HEK293 (cell line): ENCODE measurements at regions not wholly inside any gene's neighbourhood (a gene's known extent, or its start where the extent isn't known, plus 50 kb on each side); places are given as distances from the start of the nearest gene placed in this dataset.

Experiments
- CTCF ChIA-PET: fragments of 350-600 bp; formaldehyde crosslinking; extraction: SDS; loops from one replicate; lab custom pipeline; 2021; ENCODE audit warnings: antibody characterized with exemption; lab: Yijun Ruan, JAX
- POLR2A ChIA-PET: fragments of 300-600 bp; formaldehyde crosslinking; extraction: SDS; loops from one replicate; lab custom pipeline; 2020; ENCODE audit warnings: antibody characterized with exemption, inconsistent platforms; lab: Yijun Ruan, JAX
- H3K27ac ChIP-seq: fragments of 200-500 bp; sonication (Bioruptor generic); 2 replicates; pipeline ENCODE4 v1.5.1; 2014; ENCODE audit warnings: low read depth, low read length, control low read depth, inconsistent platforms; ENCODE audit errors: extremely low read depth
- H3K36me3 ChIP-seq, 2 experiments: fragments of 200-500 bp in 1 of 2; sonication (Bioruptor generic) in 1 of 2; 1 replicate in 1 of 2; 2 replicates in 1 of 2; pipeline ENCODE4 v1.5.1; 2014 to 2017; ENCODE audit warnings: inconsistent platforms in 2 of 2, low read length in 2 of 2; ENCODE audit not compliant: control insufficient read depth in 2 of 2, insufficient read depth in 1 of 2
- H3K4me1 ChIP-seq: fragments of 200-500 bp; sonication (Bioruptor generic); 2 replicates; pipeline ENCODE4 v1.5.1; 2014; ENCODE audit warnings: mild to moderate bottlenecking, low read length, inconsistent platforms; ENCODE audit not compliant: control insufficient read depth, insufficient read depth
- H3K4me3 ChIP-seq: 2 replicates; pipeline ENCODE4 v1.5.1; 2011; ENCODE audit warnings: low read depth, mild to moderate bottlenecking, control low read depth, low read length, moderate library complexity
- H3K9me3 ChIP-seq: fragments of 200-500 bp; sonication (Bioruptor generic); 2 replicates; pipeline ENCODE4 v1.5.1; 2014; ENCODE audit warnings: low read depth, low read length, inconsistent platforms; ENCODE audit not compliant: control insufficient read depth, insufficient read depth
- SP7 ChIP-seq: fragments of 450-650 bp; formaldehyde crosslinking; IDR thresholded peaks from 2 replicates; pipeline ENCODE4 v1.5.1; 2016; ENCODE audit warnings: missing biosample characterization, missing genetic modification characterization
- ZFP37 ChIP-seq: fragments of 450-650 bp; formaldehyde crosslinking; IDR thresholded peaks from 2 replicates; pipeline ENCODE4 v1.5.1; 2016; ENCODE audit warnings: missing biosample characterization, missing genetic modification characterization
- ZNF114 ChIP-seq: fragments of 450-650 bp; formaldehyde crosslinking; IDR thresholded peaks from 2 replicates; pipeline ENCODE4 v1.5.0; 2017; ENCODE audit warnings: missing biosample characterization, missing genetic modification characterization
- ZNF132 ChIP-seq: fragments of 450-650 bp; formaldehyde crosslinking; IDR thresholded peaks from 2 replicates; pipeline ENCODE4 v1.5.1; 2017; ENCODE audit warnings: missing biosample characterization, missing genetic modification characterization, borderline replicate concordance
- ZNF157 ChIP-seq: fragments of 450-650 bp; formaldehyde crosslinking; IDR thresholded peaks from 2 replicates; pipeline ENCODE4 v1.5.1; 2016; ENCODE audit warnings: missing biosample characterization, missing genetic modification characterization
- ZNF16 ChIP-seq: fragments of 450-650 bp; formaldehyde crosslinking; IDR thresholded peaks from 2 replicates; pipeline ENCODE4 v1.5.1; 2016; ENCODE audit warnings: low read depth, missing biosample characterization, missing genetic modification characterization
- ZNF24 ChIP-seq: fragments of 450-650 bp; formaldehyde crosslinking; IDR thresholded peaks from 2 replicates; pipeline ENCODE4 v1.5.1; 2016; ENCODE audit warnings: missing biosample characterization, missing genetic modification characterization
- ZNF341 ChIP-seq: fragments of 450-650 bp; formaldehyde crosslinking; IDR thresholded peaks from 2 replicates; pipeline ENCODE4; 2016; ENCODE audit warnings: low read depth, missing biosample characterization, missing genetic modification characterization
- ZNF366 ChIP-seq: fragments of 450-650 bp; formaldehyde crosslinking; conservative IDR thresholded peaks from 2 replicates; pipeline ENCODE4 v1.5.1; 2016; ENCODE audit warnings: missing biosample characterization, missing genetic modification characterization
- ZNF391 ChIP-seq: fragments of 450-650 bp; formaldehyde crosslinking; IDR thresholded peaks from 2 replicates; pipeline ENCODE4 v1.5.1; 2016; ENCODE audit warnings: low read depth, missing biosample characterization, missing genetic modification characterization, borderline replicate concordance
- ZNF514 ChIP-seq: fragments of 450-650 bp; formaldehyde crosslinking; IDR thresholded peaks from 2 replicates; pipeline ENCODE4 v1.5.1; 2016; ENCODE audit warnings: missing biosample characterization, missing genetic modification characterization
- ZNF544 ChIP-seq: fragments of 450-650 bp; formaldehyde crosslinking; IDR thresholded peaks from 2 replicates; pipeline ENCODE4 v1.5.0; 2017; ENCODE audit warnings: missing biosample characterization, missing genetic modification characterization
- ZNF600 ChIP-seq: fragments of 450-650 bp; formaldehyde crosslinking; IDR thresholded peaks from 2 replicates; pipeline ENCODE4 v1.5.1; 2016; ENCODE audit warnings: missing biosample characterization, missing genetic modification characterization
- ZNF621 ChIP-seq: fragments of 450-650 bp; formaldehyde crosslinking; IDR thresholded peaks from 2 replicates; pipeline ENCODE4 v1.5.1; 2017; ENCODE audit warnings: missing biosample characterization, missing genetic modification characterization
- ZNF701 ChIP-seq: fragments of 450-650 bp; formaldehyde crosslinking; IDR thresholded peaks from 2 replicates; pipeline ENCODE4 v1.5.1; 2016; ENCODE audit warnings: missing biosample characterization, missing genetic modification characterization
- ZNF747 ChIP-seq: fragments of 450-650 bp; formaldehyde crosslinking; IDR thresholded peaks from 2 replicates; pipeline ENCODE4 v1.5.1; 2016; ENCODE audit warnings: missing biosample characterization, missing genetic modification characterization
- ZNF830 ChIP-seq: fragments of 450-650 bp; IDR thresholded peaks from 2 replicates; pipeline ENCODE4 v1.5.0; 2018; ENCODE audit warnings: missing biosample characterization, missing genetic modification characterization, low read depth, mild to moderate bottlenecking, moderate library complexity
- ZSCAN30 ChIP-seq: fragments of 450-650 bp; IDR thresholded peaks from 2 replicates; pipeline ENCODE4 v1.5.1; 2018; ENCODE audit warnings: missing biosample characterization, mild to moderate bottlenecking, missing genetic modification characterization, moderate library complexity
- TF ChIP-seq, protein P1 (sequence below): fragments of 450-650 bp; formaldehyde crosslinking; IDR thresholded peaks from 2 replicates; pipeline ENCODE4 v1.5.1; 2016; ENCODE audit warnings: missing biosample characterization, missing genetic modification characterization
- TF ChIP-seq, protein P2 (sequence below): fragments of 450-650 bp; formaldehyde crosslinking; IDR thresholded peaks from 2 replicates; pipeline ENCODE4 v1.5.1; 2016; ENCODE audit warnings: missing biosample characterization, missing genetic modification characterization
- TF ChIP-seq, protein P3 (sequence below): fragments of 450-650 bp; formaldehyde crosslinking; IDR thresholded peaks from 2 replicates; pipeline ENCODE4 v1.5.1; 2016; ENCODE audit warnings: missing biosample characterization, missing genetic modification characterization
- TF ChIP-seq, protein P4 (sequence below): fragments of 450-650 bp; formaldehyde crosslinking; IDR thresholded peaks from 2 replicates; pipeline ENCODE4 v1.5.1; 2016; ENCODE audit warnings: missing biosample characterization, missing genetic modification characterization

DNA sequence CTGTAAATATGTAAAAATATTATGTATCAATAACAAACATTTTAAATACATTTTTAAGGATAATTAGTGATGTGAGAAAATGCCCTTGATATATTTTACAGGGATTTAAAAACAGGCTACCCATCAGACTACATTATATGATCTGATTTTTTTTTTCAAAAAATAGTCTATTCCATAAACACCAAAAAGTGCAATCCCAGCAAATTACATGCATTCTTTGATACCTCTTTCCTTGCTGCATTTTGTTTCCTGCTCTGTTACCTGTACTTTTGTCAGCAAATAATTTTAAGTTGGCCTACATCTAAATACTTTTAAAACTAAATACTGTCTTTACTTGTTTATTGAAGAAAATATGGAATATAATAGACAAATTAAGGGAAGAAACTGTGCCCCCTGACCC lies 306.2 kb upstream of the ARID1B start (continued):
- no peak for TF ChIP-seq ZNF701 (tag by site-specific recombination)
- TF ChIP-seq ZNF16 = no peak
- TF ChIP-seq, protein P1, sequence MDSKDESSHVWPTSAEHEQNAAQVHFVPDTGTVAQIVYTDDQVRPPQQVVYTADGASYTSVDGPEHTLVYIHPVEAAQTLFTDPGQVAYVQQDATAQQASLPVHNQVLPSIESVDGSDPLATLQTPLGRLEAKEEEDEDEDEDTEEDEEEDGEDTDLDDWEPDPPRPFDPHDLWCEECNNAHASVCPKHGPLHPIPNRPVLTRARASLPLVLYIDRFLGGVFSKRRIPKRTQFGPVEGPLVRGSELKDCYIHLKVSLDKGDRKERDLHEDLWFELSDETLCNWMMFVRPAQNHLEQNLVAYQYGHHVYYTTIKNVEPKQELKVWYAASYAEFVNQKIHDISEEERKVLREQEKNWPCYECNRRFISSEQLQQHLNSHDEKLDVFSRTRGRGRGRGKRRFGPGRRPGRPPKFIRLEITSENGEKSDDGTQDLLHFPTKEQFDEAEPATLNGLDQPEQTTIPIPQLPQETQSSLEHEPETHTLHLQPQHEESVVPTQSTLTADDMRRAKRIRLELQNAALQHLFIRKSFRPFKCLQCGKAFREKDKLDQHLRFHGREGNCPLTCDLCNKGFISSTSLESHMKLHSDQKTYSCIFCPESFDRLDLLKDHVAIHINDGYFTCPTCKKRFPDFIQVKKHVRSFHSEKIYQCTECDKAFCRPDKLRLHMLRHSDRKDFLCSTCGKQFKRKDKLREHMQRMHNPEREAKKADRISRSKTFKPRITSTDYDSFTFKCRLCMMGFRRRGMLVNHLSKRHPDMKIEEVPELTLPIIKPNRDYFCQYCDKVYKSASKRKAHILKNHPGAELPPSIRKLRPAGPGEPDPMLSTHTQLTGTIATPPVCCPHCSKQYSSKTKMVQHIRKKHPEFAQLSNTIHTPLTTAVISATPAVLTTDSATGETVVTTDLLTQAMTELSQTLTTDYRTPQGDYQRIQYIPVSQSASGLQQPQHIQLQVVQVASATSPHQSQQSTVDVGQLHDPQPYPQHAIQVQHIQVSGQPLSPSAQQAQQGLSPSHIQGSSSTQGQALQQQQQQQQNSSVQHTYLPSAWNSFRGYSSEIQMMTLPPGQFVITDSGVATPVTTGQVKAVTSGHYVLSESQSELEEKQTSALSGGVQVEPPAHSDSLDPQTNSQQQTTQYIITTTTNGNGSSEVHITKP = no peak

DNA sequence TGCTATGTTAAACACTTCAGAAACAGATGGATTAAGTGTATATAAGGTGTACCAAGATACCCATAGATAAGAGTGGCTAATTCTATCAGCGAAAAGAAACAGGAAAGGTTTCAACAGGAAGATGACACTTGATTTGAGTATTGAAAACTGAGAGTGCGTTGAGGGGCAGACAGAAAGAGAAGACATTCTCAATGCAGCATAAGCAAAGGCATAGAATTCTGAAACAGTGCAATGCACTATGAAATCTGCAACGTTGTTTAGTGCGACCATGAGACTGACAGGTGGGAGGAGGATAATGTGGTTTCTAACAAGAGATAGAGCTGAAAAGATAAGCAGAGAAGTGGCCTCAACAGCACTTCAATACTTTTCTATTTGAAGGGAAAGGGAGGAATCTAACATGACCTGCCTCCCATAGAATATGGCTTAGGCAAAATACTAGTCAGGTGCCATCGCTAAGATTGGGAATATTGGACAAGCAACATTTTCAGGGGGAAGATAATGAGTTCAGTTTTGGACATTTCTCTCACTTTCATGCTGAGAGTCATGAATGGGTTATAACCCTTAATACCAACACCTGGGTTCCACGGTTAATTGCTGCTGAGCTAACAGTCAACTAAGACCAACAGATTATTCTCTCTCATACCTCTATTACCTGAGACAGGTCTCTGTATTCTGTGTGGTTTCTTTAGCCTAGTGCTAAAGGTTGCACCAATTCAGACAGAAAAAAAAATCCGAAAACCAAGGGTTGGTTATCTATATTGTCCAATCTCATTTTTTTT lies 312.9 kb upstream of the ARID1B start:
- Histone ChIP-seq H3K4me3 (no peak overlapping the region), H3K4me1 (no peaks in the 10 kb centered on the region), H3K36me3 (no peaks in the 10 kb centered on the region), H3K27ac (no peak overlapping the region), H3K9me3 (no peaks in the 10 kb centered on the region)
- POLR2A ChIA-PET = no interaction called here
- TF ChIP-seq SP7 (tag by site-specific recombination) (no peak), ZNF157 (tag by site-specific recombination) (no peak), ZNF114 (no peak), ZNF132 (no peak), ZNF747 (no peak), ZNF341 (no peak), ZNF544 (tag by site-specific recombination) (no peak), ZNF366 (tag by site-specific recombination) (no peak), ZSCAN30 (tag by site-specific recombination) (no peak), ZNF621 (tag by site-specific recombination) (no peak), ZNF514 (tag by site-specific recombination) (no peak), ZNF830 (no peak), ZNF600 (tag by site-specific recombination) (no peak), ZNF391 (tag by site-specific recombination) (no peak), ZNF24 (tag by site-specific recombination) (no peak), ZFP37 (no peak)
- TF ChIP-seq, protein P2, sequence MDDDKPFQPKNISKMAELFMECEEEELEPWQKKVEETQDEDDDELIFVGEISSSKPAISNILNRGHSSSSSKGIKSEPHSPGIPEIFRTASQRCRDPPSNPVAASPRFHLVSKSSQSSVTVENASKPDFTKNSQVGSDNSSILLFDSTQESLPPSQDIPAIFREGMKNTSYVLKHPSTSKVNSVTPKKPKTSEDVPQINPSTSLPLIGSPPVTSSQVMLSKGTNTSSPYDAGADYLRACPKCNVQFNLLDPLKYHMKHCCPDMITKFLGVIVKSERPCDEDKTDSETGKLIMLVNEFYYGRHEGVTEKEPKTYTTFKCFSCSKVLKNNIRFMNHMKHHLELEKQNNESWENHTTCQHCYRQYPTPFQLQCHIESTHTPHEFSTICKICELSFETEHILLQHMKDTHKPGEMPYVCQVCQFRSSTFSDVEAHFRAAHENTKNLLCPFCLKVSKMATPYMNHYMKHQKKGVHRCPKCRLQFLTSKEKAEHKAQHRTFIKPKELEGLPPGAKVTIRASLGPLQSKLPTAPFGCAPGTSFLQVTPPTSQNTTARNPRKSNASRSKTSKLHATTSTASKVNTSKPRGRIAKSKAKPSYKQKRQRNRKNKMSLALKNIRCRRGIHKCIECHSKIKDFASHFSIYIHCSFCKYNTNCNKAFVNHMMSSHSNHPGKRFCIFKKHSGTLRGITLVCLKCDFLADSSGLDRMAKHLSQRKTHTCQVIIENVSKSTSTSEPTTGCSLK (tag by site-specific recombination) = no peak
- TF ChIP-seq, protein P3, sequence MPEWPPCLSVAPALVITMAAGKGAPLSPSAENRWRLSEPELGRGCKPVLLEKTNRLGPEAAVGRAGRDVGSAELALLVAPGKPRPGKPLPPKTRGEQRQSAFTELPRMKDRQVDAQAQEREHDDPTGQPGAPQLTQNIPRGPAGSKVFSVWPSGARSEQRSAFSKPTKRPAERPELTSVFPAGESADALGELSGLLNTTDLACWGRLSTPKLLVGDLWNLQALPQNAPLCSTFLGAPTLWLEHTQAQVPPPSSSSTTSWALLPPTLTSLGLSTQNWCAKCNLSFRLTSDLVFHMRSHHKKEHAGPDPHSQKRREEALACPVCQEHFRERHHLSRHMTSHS = no peak
- TF ChIP-seq, protein P4, sequence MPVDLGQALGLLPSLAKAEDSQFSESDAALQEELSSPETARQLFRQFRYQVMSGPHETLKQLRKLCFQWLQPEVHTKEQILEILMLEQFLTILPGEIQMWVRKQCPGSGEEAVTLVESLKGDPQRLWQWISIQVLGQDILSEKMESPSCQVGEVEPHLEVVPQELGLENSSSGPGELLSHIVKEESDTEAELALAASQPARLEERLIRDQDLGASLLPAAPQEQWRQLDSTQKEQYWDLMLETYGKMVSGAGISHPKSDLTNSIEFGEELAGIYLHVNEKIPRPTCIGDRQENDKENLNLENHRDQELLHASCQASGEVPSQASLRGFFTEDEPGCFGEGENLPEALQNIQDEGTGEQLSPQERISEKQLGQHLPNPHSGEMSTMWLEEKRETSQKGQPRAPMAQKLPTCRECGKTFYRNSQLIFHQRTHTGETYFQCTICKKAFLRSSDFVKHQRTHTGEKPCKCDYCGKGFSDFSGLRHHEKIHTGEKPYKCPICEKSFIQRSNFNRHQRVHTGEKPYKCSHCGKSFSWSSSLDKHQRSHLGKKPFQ (tag by site-specific recombination) = no peak
- CTCF ChIA-PET = no interaction called here
